Activated B cell treated with CpG ODN at 0.5 μM for 24 hours (primary cell): ENCODE measurements at regions not wholly inside any gene's neighbourhood (a gene's known extent, or its start where the extent isn't known, plus 50 kb on each side); places are given as distances from the start of the nearest gene placed in this dataset.

Source experiments
- ATAC-seq: fragments of 200-7000 bp; cut with Tn5 transposase; one replicate; pipeline ENCODE4 v1.10.0; 2021; ENCODE audit warnings: low read depth, mild to moderate bottlenecking, moderate library complexity
- CTCF ChIA-PET: fragments of 350-600 bp; sonication (Branson Sonifier 250); formaldehyde crosslinking; loops from one replicate; lab custom pipeline; 2021; ENCODE audit warnings: antibody characterized with exemption; lab: Charles Lee
- POLR2A ChIA-PET: fragments of 350-600 bp; sonication (Branson Sonifier 250); formaldehyde crosslinking; loops from one replicate; lab custom pipeline; 2021; ENCODE audit warnings: antibody characterized with exemption; lab: Charles Lee
- DNase-seq: peaks from one replicate; pipeline ENCODE4 v3.0.0; 2022
- H3K27ac Mint-ChIP-seq: one replicate; pipeline ENCODE4 v1.8.0; 2020; ENCODE audit warnings: mixed read lengths
- H3K27me3 Mint-ChIP-seq: one replicate; pipeline ENCODE4 v1.8.0; 2021; ENCODE audit warnings: mixed read lengths
- H3K36me3 Mint-ChIP-seq: one replicate; pipeline ENCODE4 v1.8.0; 2021; ENCODE audit warnings: low read depth, mixed read lengths
- H3K4me1 Mint-ChIP-seq: one replicate; pipeline ENCODE4 v1.8.0; 2021; ENCODE audit warnings: mixed read lengths
- H3K4me3 Mint-ChIP-seq: one replicate; pipeline ENCODE4 v1.8.0; 2020; ENCODE audit warnings: mild to moderate bottlenecking, mixed read lengths
- H3K9me3 Mint-ChIP-seq: one replicate; pipeline ENCODE4 v1.8.0; 2020; ENCODE audit warnings: mixed read lengths
- intact Hi-C: fragments of 100-400 bp; cut with micrococcal nuclease; formaldehyde crosslinking; loops from one replicate; pipeline ENCODE4 v1.15.1; 2024
- TF ChIP-seq, protein P1 (sequence below): fragments of 200-600 bp; IDR thresholded peaks from one replicate; pipeline ENCODE4 v1.8.0; 2022; ENCODE audit warnings: antibody characterized with exemption, mild to moderate bottlenecking

DNA sequence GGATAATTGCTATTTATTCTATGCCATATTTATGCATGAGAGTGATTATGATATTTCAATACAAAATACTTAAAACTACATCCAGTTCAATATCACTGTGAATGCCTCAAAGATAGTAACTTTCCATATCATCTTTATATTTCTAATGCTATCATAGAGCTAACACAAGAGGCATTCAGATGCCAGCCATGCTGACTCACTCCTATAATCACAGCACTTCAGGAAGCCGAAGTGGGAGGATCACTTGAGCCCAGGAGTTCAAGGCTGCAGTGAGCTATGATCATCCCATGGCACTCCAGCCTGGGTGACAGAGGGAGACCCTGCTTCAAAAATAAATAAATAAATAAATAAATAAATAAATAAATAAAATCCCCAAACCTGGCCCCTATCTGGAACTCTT lies 498.7 kb downstream of the EPHA3 start:
- DNase-seq (no peak), ATAC-seq (no peak)
- H3K27ac Mint-ChIP-seq, result no peak overlapping the region
- H3K4me1 Mint-ChIP-seq, result no peaks in the 10 kb centered on the region
- H3K9me3 Mint-ChIP-seq, result peaks cover 4% of the 10 kb centered on the region
- CTCF ChIA-PET, result no interaction called here
- TF ChIP-seq, protein P1, sequence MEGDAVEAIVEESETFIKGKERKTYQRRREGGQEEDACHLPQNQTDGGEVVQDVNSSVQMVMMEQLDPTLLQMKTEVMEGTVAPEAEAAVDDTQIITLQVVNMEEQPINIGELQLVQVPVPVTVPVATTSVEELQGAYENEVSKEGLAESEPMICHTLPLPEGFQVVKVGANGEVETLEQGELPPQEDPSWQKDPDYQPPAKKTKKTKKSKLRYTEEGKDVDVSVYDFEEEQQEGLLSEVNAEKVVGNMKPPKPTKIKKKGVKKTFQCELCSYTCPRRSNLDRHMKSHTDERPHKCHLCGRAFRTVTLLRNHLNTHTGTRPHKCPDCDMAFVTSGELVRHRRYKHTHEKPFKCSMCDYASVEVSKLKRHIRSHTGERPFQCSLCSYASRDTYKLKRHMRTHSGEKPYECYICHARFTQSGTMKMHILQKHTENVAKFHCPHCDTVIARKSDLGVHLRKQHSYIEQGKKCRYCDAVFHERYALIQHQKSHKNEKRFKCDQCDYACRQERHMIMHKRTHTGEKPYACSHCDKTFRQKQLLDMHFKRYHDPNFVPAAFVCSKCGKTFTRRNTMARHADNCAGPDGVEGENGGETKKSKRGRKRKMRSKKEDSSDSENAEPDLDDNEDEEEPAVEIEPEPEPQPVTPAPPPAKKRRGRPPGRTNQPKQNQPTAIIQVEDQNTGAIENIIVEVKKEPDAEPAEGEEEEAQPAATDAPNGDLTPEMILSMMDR, result no peak
- intact Hi-C loops, result no loop called here
- H3K4me3 Mint-ChIP-seq, result no peak overlapping the region
- H3K36me3 Mint-ChIP-seq, result no peaks in the 10 kb centered on the region
- POLR2A ChIA-PET, result no interaction called here
- H3K27me3 Mint-ChIP-seq, result no peaks in the 10 kb centered on the region

DNA sequence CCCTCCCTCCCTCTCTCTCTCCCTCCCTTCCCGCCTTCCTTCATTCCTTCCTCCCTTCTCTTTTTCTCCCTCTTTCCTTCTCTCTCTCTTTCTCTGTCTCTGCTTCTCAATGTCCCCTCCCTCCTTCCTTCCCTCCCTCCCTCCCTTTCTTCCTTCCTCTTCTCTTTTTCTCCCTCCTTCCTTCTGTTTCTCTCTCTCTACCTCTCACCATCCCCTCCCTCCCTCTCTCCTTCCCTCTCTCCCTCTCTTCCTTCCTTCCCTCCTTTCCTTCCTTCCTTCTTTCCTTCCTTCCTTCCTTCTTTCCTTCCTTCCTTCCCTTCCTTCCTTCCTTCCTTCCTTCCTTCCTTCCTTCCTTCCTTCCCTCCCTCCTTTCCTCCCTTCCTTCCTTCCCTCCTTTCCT lies 504.6 kb downstream of the EPHA3 start:
- Mint-ChIP-seq H3K36me3 (no peaks in the 10 kb centered on the region), H3K4me3 (no peak overlapping the region)
- no peak for ATAC-seq

DNA sequence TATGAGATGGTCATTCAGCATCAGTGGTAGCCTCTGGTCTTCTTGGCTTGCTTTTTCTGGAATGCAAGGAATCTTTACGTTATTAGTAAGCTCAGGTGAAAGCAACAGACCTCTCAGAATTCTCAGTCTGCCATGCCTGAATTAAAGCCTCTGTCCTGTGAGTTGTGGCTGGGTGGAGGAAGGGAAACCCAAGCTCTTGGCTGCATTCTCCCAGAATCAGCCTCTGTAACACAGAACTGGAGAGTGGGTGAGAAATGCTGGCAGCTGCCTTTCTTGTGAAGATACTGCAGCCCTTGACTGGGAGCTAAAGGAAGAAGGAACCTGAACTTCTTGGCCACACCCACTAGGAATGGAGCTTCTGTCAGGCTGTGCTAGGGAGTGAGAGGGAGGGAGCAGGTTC lies 505.8 kb downstream of the EPHA3 start:
- intact Hi-C loops, result no loop called here
- ATAC-seq (no peak), DNase-seq (no peak)
- H3K36me3 Mint-ChIP-seq, result no peaks in the 10 kb centered on the region
- no peaks in the 10 kb centered on the region for H3K4me1 Mint-ChIP-seq
- no peak overlapping the region for H3K4me3 Mint-ChIP-seq
- CTCF ChIA-PET, result no interaction called here
- H3K9me3 Mint-ChIP-seq, result peaks cover 8% of the 10 kb centered on the region
- no peak overlapping the region for H3K27ac Mint-ChIP-seq
- POLR2A ChIA-PET, result no interaction called here
- TF ChIP-seq, protein P1, result no peak
- no peaks in the 10 kb centered on the region for H3K27me3 Mint-ChIP-seq

More for the DNA sequence above, 504.6 kb downstream of the EPHA3 start:
- ChIA-PET POLR2A (no interaction called here), CTCF (no interaction called here)
- no peaks in the 10 kb centered on the region for H3K4me1 Mint-ChIP-seq
- DNase-seq, result no peak
- H3K9me3 Mint-ChIP-seq, result peaks cover 8% of the 10 kb centered on the region
- no peaks in the 10 kb centered on the region for H3K27me3 Mint-ChIP-seq
- intact Hi-C loops, result no loop called here
- TF ChIP-seq, protein P1, result no peak
- no peak overlapping the region for H3K27ac Mint-ChIP-seq

DNA sequence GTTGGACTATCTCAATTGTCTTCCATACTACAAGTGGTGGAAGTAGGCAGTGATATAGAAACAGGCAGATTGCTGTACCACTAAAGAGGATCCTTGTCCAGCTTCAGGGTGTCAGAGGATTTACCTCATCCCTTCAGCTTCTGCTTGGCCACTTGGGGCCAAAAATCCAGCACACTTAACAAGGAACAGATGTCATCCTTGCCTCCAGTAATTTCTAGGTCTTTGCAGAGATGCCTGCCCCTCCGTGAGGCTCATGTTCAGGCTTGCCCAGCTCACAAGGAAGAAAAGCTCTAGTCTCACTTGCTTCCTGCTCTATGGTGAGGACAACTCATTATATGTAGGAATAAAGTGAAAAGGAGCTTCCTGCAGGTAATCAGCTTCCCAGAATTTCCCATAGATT lies 510.3 kb downstream of the EPHA3 start:
- no peaks in the 10 kb centered on the region for H3K4me1 Mint-ChIP-seq
- DNase-seq, result no peak

DNA sequence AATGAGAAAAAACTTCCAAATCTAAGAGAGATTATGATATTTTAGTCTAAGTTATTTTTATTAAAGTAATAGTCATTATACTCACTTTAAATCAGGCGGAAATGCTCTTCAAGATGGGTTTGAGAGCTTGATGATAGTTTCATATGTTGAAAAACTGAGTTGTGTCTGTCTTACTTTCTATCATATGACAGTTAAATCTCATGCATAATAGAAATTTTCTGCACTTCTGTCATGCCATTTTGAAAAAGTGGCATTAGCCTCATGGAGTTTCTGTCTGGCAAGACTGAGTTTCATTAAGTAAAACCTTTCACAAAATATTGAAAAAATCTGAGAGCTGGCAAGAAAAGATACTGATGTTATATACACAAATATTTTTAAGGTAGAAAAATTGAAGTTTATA lies 511.8 kb downstream of the EPHA3 start:
- no peaks in the 10 kb centered on the region for H3K4me1 Mint-ChIP-seq
- TF ChIP-seq, protein P1, result no peak
- H3K27ac Mint-ChIP-seq, result no peak overlapping the region
- no peak for ATAC-seq
- DNase-seq, result no peak
- CTCF ChIA-PET, result no interaction called here
- H3K4me3 Mint-ChIP-seq, result no peak overlapping the region
- POLR2A ChIA-PET, result no interaction called here
- H3K27me3 Mint-ChIP-seq, result no peaks in the 10 kb centered on the region
- H3K9me3 Mint-ChIP-seq, result peaks cover 2% of the 10 kb centered on the region
- H3K36me3 Mint-ChIP-seq, result no peaks in the 10 kb centered on the region
- intact Hi-C loops, result no loop called here

More for the DNA sequence above, 510.3 kb downstream of the EPHA3 start:
- intact Hi-C loops, result no loop called here
- CTCF ChIA-PET, result no interaction called here
- Mint-ChIP-seq H3K27ac (no peak overlapping the region), H3K27me3 (no peaks in the 10 kb centered on the region), H3K4me3 (no peak overlapping the region), H3K9me3 (peaks cover 4% of the 10 kb centered on the region), H3K36me3 (no peaks in the 10 kb centered on the region)
- POLR2A ChIA-PET, result no interaction called here
- no peak for ATAC-seq
- TF ChIP-seq, protein P1, result no peak
